Gastrocnemius medialis (tissue), 4 donors: ENCODE measurements at regions not wholly inside any gene's neighbourhood (a gene's known extent, or its start where the extent isn't known, plus 50 kb on each side); places are given as distances from the start of the nearest gene placed in this dataset.
A peak's percentile ranks its signal among the peaks of the same experiment; 100 is the strongest.

Source experiments
- ATAC-seq, 2 donors: fragments of 150-250 bp; one replicate each; pipeline ENCODE4 v1.9.1; 2016
- DNase-seq, 2 donors: peaks; one replicate each; pipeline ENCODE4 v3.0.0-alpha.2; 2019
- H3K27ac ChIP-seq, 4 donors: fragments of 200-600 bp; sonication (generic); 1 replicate in 1 of 4; 2 replicates in 3 of 4; pipeline ENCODE4 v1.5.1; 2016 to 2018; ENCODE audit warnings: mild to moderate bottlenecking in 2 of 4, moderate library complexity in 1 of 4
- H3K27me3 ChIP-seq, 3 donors: fragments of 200-600 bp; sonication (generic) in 2 of 3; 1 replicate in 1 of 3; 2 replicates in 2 of 3; pipeline versions ENCODE4 v1.5.1 to v1.6.0; 2016 to 2019; ENCODE audit warnings: mild to moderate bottlenecking in 1 of 3, moderate library complexity in 1 of 3
- H3K36me3 ChIP-seq, 2 donors: fragments of 200-600 bp; sonication (generic) in 1 of 2; one replicate each; pipeline ENCODE4 v1.5.1; 2017 to 2018
- H3K4me1 ChIP-seq, 2 donors: fragments of 200-600 bp; sonication (generic) in 1 of 2; one replicate each; pipeline ENCODE4 v1.5.1; 2016 to 2017; ENCODE audit warnings: mild to moderate bottlenecking in 2 of 2
- H3K4me3 ChIP-seq, 4 donors: fragments of 200-600 bp; sonication (generic) in 3 of 4; 1 replicate in 1 of 4; 2 replicates in 3 of 4; pipeline ENCODE4 v1.5.1; 2016 to 2019; ENCODE audit warnings: mild to moderate bottlenecking in 2 of 4
- H3K9me3 ChIP-seq, 3 donors: fragments of 200-600 bp; sonication (generic) in 2 of 3; 1 replicate in 1 of 3; 2 replicates in 2 of 3; pipeline ENCODE4 v1.5.1; 2016 to 2019
- CTCF ChIP-seq, 5 experiments: fragments of 450-650 bp in 3 of 5; fragments of 200-600 bp in 2 of 5; sonication (generic) in 2 of 5; IDR thresholded peaks in 4 of 5; conservative IDR thresholded peaks in 1 of 5; 1 replicate in 4 of 5; 2 replicates in 1 of 5; pipeline ENCODE4 v1.5.1; 2016 to 2019; ENCODE audit warnings: antibody characterized with exemption in 5 of 5, mild to moderate bottlenecking in 3 of 5, moderate library complexity in 3 of 5
- POLR2A ChIP-seq, 2 donors: fragments of 450-650 bp; IDR thresholded peaks; one replicate each; pipeline ENCODE4 v1.6.1; 2017; ENCODE audit warnings: antibody characterized with exemption in 2 of 2, mild to moderate bottlenecking in 2 of 2, moderate library complexity in 2 of 2
- in situ Hi-C, 4 donors: fragments of 200-750 bp; cut with MboI; loops; one replicate each; pipeline versions ENCODE4 v1.15.0 to v1.8.0; 2017; ENCODE audit warnings: low sequenced_read_pairs in 4 of 4
- intact Hi-C: fragments of 100-400 bp; cut with DNase I; formaldehyde crosslinking; loops from one replicate; pipeline ENCODE4 v1.15.1; 2023; ENCODE audit warnings: low total_unique reads

GRCh38 chr4:81634766-81635549, 163.3 kb upstream of the RASGEF1B start:
- no peak for TF ChIP-seq CTCF (IDR thresholded peaks at IDR 0.05 in 4 of 5, conservative IDR thresholded peaks at IDR 0.05 in 1 of 5)
- no peak for TF ChIP-seq POLR2A (IDR thresholded peaks at IDR 0.05)
- Histone ChIP-seq H3K4me3 (no peak overlapping the region), H3K4me1 (peaks cover 17% of the 10 kb centered on the region in 2 donors), H3K36me3 (no peaks in the 10 kb centered on the region), H3K27ac (no peak overlapping the region), H3K27me3 (no peaks in the 10 kb centered on the region), H3K9me3 (no peaks in the 10 kb centered on the region)
- no peak for ATAC-seq
- intact Hi-C loops: loop anchor here (10.0 kb wide), 1 partner anchor 160 kb away; the partner anchor contains the start of gene RASGEF1B
- in situ Hi-C loops: no loop called here
- DNase-seq: no peak

GRCh38 chr4:81634165-81634564, 162.5 kb upstream of the RASGEF1B start:
- intact Hi-C loops (loop anchor here (10.0 kb wide), 1 partner anchor 159 kb away; the partner anchor contains the start of gene RASGEF1B), in situ Hi-C loops (no loop called here)
- no peak for TF ChIP-seq CTCF (IDR thresholded peaks at IDR 0.05 in 4 of 5, conservative IDR thresholded peaks at IDR 0.05 in 1 of 5)
- no peak for TF ChIP-seq POLR2A (IDR thresholded peaks at IDR 0.05)
- no peaks in the 10 kb centered on the region for H3K27me3 ChIP-seq
- H3K4me3 ChIP-seq: no peak overlapping the region
- H3K9me3 ChIP-seq: no peaks in the 10 kb centered on the region
- H3K4me1 ChIP-seq: peaks cover 17% of the 10 kb centered on the region in 2 donors
- H3K36me3 ChIP-seq: no peaks in the 10 kb centered on the region
- ATAC-seq (no peak), DNase-seq (no peak)
- no peak overlapping the region for H3K27ac ChIP-seq

GRCh38 chr4:81632581-81633299, 161.0 kb upstream of the RASGEF1B start:
- Histone ChIP-seq H3K4me3 (no peak overlapping the region), H3K27ac (peak overlapping the region; percentile 16 to 61 (median 58)), H3K9me3 (no peaks in the 10 kb centered on the region), H3K27me3 (no peaks in the 10 kb centered on the region), H3K4me1 (peaks cover 17% of the 10 kb centered on the region in 2 donors), H3K36me3 (no peaks in the 10 kb centered on the region)
- TF ChIP-seq POLR2A (IDR thresholded peaks at IDR 0.05): no peak
- TF ChIP-seq CTCF (IDR thresholded peaks at IDR 0.05 in 4 of 5, conservative IDR thresholded peaks at IDR 0.05 in 1 of 5): no peak
- ATAC-seq (no peak), DNase-seq (no peak)
- intact Hi-C loops: loop anchor here (10.0 kb wide), 1 partner anchor 158 kb away; the partner anchor contains the start of gene RASGEF1B
- in situ Hi-C loops: no loop called here

DNA sequence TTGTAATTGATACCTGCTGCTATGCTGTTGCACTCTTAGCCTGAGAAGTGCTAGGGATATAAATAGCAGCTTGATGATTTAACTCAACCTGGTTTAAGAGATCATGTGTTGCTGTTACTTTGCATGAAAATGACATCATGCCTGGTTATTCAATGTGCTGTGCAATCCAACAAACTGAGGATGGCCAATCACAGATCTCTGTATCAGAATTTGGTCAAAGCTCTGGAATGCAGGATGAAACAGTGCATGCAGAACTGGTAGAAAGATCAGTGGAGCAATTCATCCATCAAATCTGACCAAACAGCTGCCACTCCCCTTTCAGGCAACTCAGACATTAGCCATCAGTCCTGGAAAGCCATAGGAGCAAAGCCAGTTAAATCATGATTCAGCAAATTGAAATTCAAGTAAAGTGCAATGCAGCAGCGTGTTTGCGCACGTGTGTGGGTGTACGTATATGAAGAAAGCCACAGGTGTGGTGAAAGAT, 160.3 kb upstream of the RASGEF1B start:
- peak overlapping the region; percentile 16 to 61 (median 58) for H3K27ac ChIP-seq
- peak in 1 of 2 donors; percentile 6 for DNase-seq
- TF ChIP-seq CTCF (IDR thresholded peaks at IDR 0.05 in 4 of 5, conservative IDR thresholded peaks at IDR 0.05 in 1 of 5) (no peak), POLR2A (IDR thresholded peaks at IDR 0.05) (no peak)
- no peaks in the 10 kb centered on the region for H3K9me3 ChIP-seq
- H3K4me3 ChIP-seq: no peak overlapping the region
- peak; percentile 91 to 97 for ATAC-seq
- H3K36me3 ChIP-seq: no peaks in the 10 kb centered on the region
- intact Hi-C loops: loop anchor here (10.0 kb wide), 1 partner anchor 157 kb away; the partner anchor contains the start of gene RASGEF1B
- H3K27me3 ChIP-seq: no peaks in the 10 kb centered on the region
- peaks cover 17% of the 10 kb centered on the region in 2 donors for H3K4me1 ChIP-seq
- in situ Hi-C loops: no loop called here
